HG02610 (cell line): ENCODE measurements at regions not wholly inside any gene's neighbourhood (a gene's known extent, or its start where the extent isn't known, plus 50 kb on each side); places are given as distances from the start of the nearest gene placed in this dataset.
"Not testable (repeated sequence)": the region's sequence is repeated elsewhere in the genome, so short reads cannot be mapped to it uniquely, and the experiment has no call there.

Experiments
- ATAC-seq: cut with Tn5 transposase; IDR thresholded peaks from one replicate; pipeline ENCODE4 v1.9.1; 2021; ENCODE audit warnings: mild to moderate bottlenecking, moderate library complexity; ENCODE audit not compliant: unreplicated experiment

DNA sequence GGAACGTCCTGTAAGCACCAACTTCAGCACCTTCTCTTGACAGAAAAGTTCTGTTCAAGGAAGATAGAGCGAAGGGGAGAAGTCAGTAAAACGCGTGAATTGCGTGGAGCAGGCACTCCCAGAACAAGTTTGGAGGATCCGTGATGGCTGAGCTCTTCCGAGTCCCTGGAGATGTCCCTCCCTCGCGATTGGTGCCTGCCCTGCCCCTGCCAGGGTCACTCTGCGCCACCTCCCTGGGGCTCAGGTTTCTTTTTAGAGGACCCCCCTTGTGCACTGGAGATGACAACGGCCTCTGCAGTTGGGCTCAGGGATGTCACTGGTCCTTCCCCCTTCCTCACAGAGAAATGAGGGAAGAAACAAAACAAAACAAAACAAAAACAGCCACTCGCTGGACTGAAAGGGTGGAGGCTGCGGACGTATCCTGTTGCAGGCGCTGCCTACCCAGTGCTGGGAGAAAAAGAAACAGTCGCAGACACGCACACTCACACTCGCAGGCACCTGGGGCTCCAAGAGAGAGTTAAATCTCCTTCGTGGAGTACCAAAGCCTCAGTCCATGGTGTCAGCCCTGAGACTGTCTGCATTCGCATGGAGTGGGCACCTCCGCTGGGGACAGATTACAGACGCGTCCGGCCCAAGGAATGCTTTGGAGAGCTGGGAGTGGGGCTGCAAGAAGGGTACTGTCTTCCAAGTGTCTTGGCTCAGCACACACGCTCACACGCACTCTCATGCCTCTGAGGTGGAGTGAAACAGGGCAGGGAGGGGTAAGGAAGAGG lies 512.7 kb downstream of the SLCO4C1 start:
- no peak for ATAC-seq

DNA sequence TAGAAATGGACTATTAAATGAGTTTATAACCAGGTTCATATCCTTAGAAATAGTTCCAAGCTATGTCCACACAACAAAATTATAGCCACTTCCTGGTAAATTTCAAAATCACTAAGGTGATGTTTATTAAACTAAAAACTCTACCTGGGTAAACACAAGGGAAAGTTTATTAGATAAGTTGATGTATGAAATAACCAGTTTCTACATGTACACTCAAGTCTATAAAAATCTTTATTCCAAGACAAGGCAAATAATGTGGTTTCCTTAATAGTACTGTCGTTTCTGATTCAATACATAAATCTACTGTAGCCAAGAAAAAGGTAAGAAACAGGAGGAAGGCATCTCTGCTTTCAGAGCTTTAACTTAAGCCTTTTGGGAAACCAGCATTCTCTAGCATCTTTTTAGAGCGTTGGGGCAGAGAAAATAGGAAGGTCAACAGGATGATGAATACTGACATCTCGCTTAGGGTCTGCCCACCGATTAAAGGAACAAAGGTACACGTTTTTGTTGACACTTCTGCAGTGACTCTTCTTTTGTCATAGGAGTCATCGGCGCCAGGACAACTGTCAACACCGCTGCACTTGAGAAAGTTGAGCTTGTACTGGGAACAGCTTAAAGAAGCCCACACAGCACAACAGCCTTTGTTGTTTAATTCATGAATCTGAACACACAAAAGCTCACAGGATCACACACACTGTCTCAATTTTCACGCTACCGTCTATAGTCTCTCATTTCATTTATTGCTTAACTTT lies 513.6 kb downstream of the SLCO4C1 start:
- ATAC-seq, result no peak

GRCh38 chr5:101751105-101751504 lies 545.0 kb downstream of the SLCO4C1 start:
- ATAC-seq, result no peak

DNA sequence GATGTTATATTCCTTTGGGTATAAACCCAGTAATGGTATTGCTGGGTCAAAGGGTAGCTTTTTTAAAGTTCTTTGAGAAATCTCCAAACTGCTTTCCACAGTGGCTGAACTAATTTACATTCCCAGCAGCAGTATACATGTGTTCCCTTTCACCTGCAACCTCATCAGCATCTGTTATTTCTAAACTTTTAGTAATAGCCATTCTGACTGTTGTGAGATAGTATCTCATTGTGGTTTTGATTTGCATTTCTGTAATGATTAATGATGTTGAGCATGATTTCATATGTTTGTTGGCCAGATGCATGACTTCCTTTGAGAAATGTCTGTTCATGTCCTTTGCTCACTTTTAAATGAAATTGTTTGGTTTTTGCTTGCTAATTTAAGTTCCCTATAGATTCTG lies 553.1 kb downstream of the SLCO4C1 start:
- not testable (repeated sequence) for ATAC-seq

- ATAC-seq, result no peak
These were observed 567.2 kb downstream of the SLCO4C1 start for GRCh38 chr5:101728933-101729332.

- ATAC-seq, result no peak
These were observed 574.5 kb downstream of the SLCO4C1 start for GRCh38 chr5:101721543-101721942.

GRCh38 chr5:101720033-101720432 lies 576.1 kb downstream of the SLCO4C1 start:
- ATAC-seq, result no peak

GRCh38 chr5:101717721-101718120 lies 578.4 kb downstream of the SLCO4C1 start:
- no peak for ATAC-seq

GRCh38 chr5:101716941-101717340 lies 579.1 kb downstream of the SLCO4C1 start:
- ATAC-seq, result no peak

DNA sequence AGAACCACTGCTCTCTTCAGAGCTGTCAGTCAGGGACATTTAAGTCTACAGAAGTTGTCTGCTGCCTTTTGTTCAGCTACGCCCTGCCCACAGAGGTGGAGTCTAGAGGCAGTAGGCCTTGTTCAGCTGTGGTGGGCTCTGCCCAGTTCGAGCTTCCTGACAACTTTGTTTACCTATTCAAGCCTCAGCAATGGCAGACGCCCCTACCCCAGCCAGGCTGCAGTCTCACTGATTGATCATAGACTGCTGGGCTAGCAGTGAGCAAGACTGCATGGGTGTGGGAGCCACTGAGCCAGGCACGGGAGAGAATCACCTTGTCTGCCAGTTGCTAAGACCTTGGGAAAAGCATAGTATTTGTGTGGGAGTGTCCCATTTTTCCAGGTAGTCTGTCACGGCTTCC lies 580.3 kb downstream of the SLCO4C1 start:
- ATAC-seq, result not testable (repeated sequence)

DNA sequence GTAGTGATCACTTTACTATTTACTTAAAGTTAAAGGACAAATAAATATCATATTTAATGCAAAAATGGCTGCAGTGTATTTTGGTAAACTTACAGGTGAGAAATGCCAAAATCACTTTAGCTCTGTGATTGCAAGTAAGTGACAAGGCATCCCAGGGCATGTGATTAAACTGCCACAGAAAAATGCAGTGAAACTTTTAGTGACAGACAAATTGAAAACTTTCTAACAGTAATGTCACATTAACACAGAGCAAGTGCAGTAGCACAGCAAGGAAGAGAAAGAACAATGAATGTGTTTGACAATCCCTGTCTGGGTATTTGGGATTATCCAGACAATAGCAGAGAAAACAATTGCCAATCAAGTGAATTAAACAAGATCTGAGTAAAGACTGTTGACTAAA lies 606.8 kb downstream of the SLCO4C1 start:
- no peak for ATAC-seq

GRCh38 chr5:101688156-101688555 lies 607.9 kb downstream of the SLCO4C1 start:
- no peak for ATAC-seq

GRCh38 chr5:101687349-101687985 lies 608.6 kb downstream of the SLCO4C1 start:
- no peak for ATAC-seq

- ATAC-seq, result no peak
These were observed 609.4 kb downstream of the SLCO4C1 start for GRCh38 chr5:101686536-101687157.

DNA sequence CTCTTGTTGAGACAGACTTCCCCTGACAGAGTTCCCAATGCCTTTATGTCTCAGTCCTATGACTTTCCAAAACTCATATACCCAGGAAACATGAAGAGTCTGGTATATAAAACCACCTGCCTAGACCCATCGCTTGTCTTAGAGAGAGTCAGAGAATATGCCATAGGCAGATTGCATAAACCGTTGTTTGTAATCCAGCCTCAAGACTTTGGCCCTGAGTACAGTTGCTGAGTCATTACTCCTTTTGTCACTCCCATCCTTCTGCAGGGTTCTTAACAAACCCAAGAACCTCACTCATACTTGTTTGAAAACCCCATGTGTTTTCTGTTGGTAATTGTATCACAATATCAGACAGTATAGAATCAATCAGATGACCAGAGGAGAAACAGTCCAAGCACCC lies 616.3 kb downstream of the SLCO4C1 start:
- no peak for ATAC-seq

- peak; percentile 76 for ATAC-seq
These were observed 617.4 kb downstream of the SLCO4C1 start for GRCh38 chr5:101678481-101679193.

DNA sequence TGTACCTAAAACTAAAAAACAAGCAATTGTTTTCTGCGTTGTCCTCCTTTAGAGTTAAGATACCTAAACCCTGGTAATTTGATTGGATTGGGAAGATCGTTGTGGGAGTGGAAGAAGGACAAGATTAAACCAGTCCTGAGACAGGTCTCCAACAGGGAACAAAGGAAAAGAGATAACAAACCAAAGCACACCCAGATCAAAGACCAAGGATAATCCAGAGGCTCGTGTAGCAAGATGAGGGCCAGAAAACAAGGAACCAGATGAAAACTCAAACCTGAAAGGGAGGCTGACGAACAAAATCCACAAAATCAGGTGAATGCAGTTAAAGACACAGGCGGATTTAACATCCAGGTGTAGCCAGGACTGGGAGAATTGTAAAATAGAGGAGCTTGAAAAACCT lies 618.1 kb downstream of the SLCO4C1 start:
- ATAC-seq, result no peak

- no peak for ATAC-seq
These were observed 619.4 kb downstream of the SLCO4C1 start for GRCh38 chr5:101676646-101677045.

DNA sequence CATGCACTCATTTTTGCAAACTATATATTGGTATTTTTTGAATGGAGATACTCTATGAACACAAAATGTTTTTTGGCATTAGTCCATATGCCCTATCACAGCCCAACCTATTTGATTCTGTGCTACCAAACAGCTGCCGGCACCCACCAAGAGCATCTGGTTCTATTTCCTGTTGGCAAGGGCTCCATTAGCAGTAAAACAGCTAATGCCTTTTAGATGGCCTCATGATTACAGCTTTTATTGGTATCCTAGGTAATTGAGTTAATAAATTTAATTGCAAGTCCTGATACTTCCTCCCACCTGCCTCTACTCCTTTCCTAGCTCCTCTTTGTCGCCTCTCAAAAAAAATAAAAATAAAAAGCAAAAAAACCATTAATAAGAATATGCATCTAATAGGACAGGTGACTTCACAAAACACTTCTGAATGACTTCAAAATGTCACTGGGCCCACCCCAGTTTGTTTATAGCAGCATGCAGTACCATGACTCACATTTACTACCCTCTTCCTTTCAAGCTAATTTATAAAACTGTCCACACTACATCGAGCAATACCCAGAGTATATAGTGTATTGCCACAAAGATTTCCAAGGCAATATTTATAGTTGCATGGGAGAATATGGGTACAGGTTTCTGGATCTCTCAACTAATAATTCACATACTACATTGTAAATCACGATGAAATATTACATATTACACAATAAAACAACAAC lies 620.4 kb downstream of the SLCO4C1 start:
- ATAC-seq, result no peak

- ATAC-seq, result no peak
These were observed 623.0 kb downstream of the SLCO4C1 start for GRCh38 chr5:101673120-101673519.
